Vagina (tissue), 2 donors: ENCODE measurements at regions not wholly inside any gene's neighbourhood (a gene's known extent, or its start where the extent isn't known, plus 50 kb on each side); places are given as distances from the start of the nearest gene placed in this dataset.

Experiments
- DNase-seq, 2 donors: peaks; one replicate each; pipeline ENCODE4 v3.0.0-alpha.2; 2017; ENCODE audit errors: extremely low spot score in 2 of 2
- H3K27ac ChIP-seq: fragments of 200-600 bp; sonication (generic); one replicate; pipeline ENCODE4 v1.5.1; 2019
- H3K27me3 ChIP-seq: fragments of 200-600 bp; sonication (generic); one replicate; pipeline ENCODE4 v1.5.1; 2019
- H3K36me3 ChIP-seq, 2 donors: fragments of 200-600 bp; sonication (generic); one replicate each; pipeline ENCODE4 v1.5.1; 2017 to 2019
- H3K4me1 ChIP-seq: fragments of 200-600 bp; sonication (generic); one replicate; pipeline ENCODE4 v1.5.1; 2019
- H3K4me3 ChIP-seq, 2 donors: fragments of 200-600 bp; sonication (generic); 1 replicate in 1 of 2; 2 replicates in 1 of 2; pipeline ENCODE4 v1.5.1; 2016 to 2019
- H3K9me3 ChIP-seq: fragments of 200-600 bp; sonication (generic); one replicate; pipeline ENCODE4 v1.5.1; 2019
- CTCF ChIP-seq, 3 experiments: fragments of 450-650 bp in 2 of 3; fragments of 200-600 bp in 1 of 3; sonication (generic) in 1 of 3; IDR thresholded peaks; one replicate each; pipeline ENCODE4 v1.5.1; 2017 to 2019; ENCODE audit warnings: antibody characterized with exemption in 3 of 3, mild to moderate bottlenecking in 2 of 3, moderate library complexity in 2 of 3
- POLR2A ChIP-seq, 2 donors: fragments of 450-650 bp; IDR thresholded peaks; one replicate each; pipeline ENCODE4 v1.6.1; 2017; ENCODE audit warnings: antibody characterized with exemption in 2 of 2, mild to moderate bottlenecking in 2 of 2, moderate library complexity in 2 of 2
- POLR2AphosphoS5 ChIP-seq, 2 donors: sonication (generic); formaldehyde crosslinking; IDR thresholded peaks; one replicate each; pipeline ENCODE4 v1.9.0; 2017; ENCODE audit warnings: antibody characterized with exemption in 2 of 2, mild to moderate bottlenecking in 2 of 2, low read depth in 1 of 2; ENCODE audit not compliant: insufficient read depth in 1 of 2
- intact Hi-C: fragments of 100-400 bp; cut with DNase I; formaldehyde crosslinking; loops from one replicate; pipeline ENCODE4 v1.15.1; 2023

- H3K4me1 ChIP-seq = no peaks in the 10 kb centered on the region
- intact Hi-C loops = no loop called here
- H3K36me3 ChIP-seq = no peaks in the 10 kb centered on the region
- no peak for TF ChIP-seq POLR2AphosphoS5 (IDR thresholded peaks at IDR 0.05; ENCODE audit: insufficient read depth in 1 of 2, low read depth in 1 of 2)
- no peak for TF ChIP-seq CTCF (IDR thresholded peaks at IDR 0.05)
- no peak for TF ChIP-seq POLR2A (IDR thresholded peaks at IDR 0.05)
- H3K9me3 ChIP-seq = no peaks in the 10 kb centered on the region
- no peak for DNase-seq
- H3K27ac ChIP-seq = no peak overlapping the region
- no peak overlapping the region for H3K4me3 ChIP-seq
- H3K27me3 ChIP-seq = no peaks in the 10 kb centered on the region
These were observed 615.6 kb upstream of the CDH2 start for GRCh38 chr18:28792404-28793086.

GRCh38 chr18:28791101-28791500, 614.2 kb upstream of the CDH2 start:
- Histone ChIP-seq H3K4me1 (no peaks in the 10 kb centered on the region), H3K9me3 (no peaks in the 10 kb centered on the region), H3K36me3 (no peaks in the 10 kb centered on the region), H3K27ac (no peak overlapping the region), H3K4me3 (no peak overlapping the region), H3K27me3 (no peaks in the 10 kb centered on the region)
- TF ChIP-seq CTCF (IDR thresholded peaks at IDR 0.05) (no peak), POLR2A (IDR thresholded peaks at IDR 0.05) (no peak), POLR2AphosphoS5 (IDR thresholded peaks at IDR 0.05; ENCODE audit: insufficient read depth in 1 of 2, low read depth in 1 of 2) (no peak)
- DNase-seq = no peak
- intact Hi-C loops = no loop called here

GRCh38 chr18:28789502-28789901, 612.6 kb upstream of the CDH2 start:
- no peak overlapping the region for H3K27ac ChIP-seq

GRCh38 chr18:28786926-28787325, 610.0 kb upstream of the CDH2 start:
- intact Hi-C loops = no loop called here
- Histone ChIP-seq H3K36me3 (no peaks in the 10 kb centered on the region), H3K4me1 (no peaks in the 10 kb centered on the region), H3K27me3 (no peaks in the 10 kb centered on the region), H3K9me3 (no peaks in the 10 kb centered on the region), H3K4me3 (no peak overlapping the region), H3K27ac (no peak overlapping the region)
- DNase-seq = no peak
- TF ChIP-seq POLR2A (IDR thresholded peaks at IDR 0.05) (no peak), POLR2AphosphoS5 (IDR thresholded peaks at IDR 0.05; ENCODE audit: insufficient read depth in 1 of 2, low read depth in 1 of 2) (no peak), CTCF (IDR thresholded peaks at IDR 0.05) (no peak)

More at GRCh38 chr18:28789502-28789901, 612.6 kb upstream of the CDH2 start:
- no peaks in the 10 kb centered on the region for H3K27me3 ChIP-seq
- no peak for DNase-seq
- no peaks in the 10 kb centered on the region for H3K36me3 ChIP-seq
- intact Hi-C loops = no loop called here
- H3K4me3 ChIP-seq = no peak overlapping the region
- no peaks in the 10 kb centered on the region for H3K4me1 ChIP-seq
- no peaks in the 10 kb centered on the region for H3K9me3 ChIP-seq
- TF ChIP-seq POLR2AphosphoS5 (IDR thresholded peaks at IDR 0.05; ENCODE audit: insufficient read depth in 1 of 2, low read depth in 1 of 2) (no peak), CTCF (IDR thresholded peaks at IDR 0.05) (no peak), POLR2A (IDR thresholded peaks at IDR 0.05) (no peak)

- H3K9me3 ChIP-seq = no peaks in the 10 kb centered on the region
- no peak for TF ChIP-seq POLR2A (IDR thresholded peaks at IDR 0.05)
- no peak for TF ChIP-seq POLR2AphosphoS5 (IDR thresholded peaks at IDR 0.05; ENCODE audit: insufficient read depth in 1 of 2, low read depth in 1 of 2)
- TF ChIP-seq CTCF (IDR thresholded peaks at IDR 0.05) = no peak
- no peaks in the 10 kb centered on the region for H3K27me3 ChIP-seq
- no peak for DNase-seq
- intact Hi-C loops = no loop called here
- no peaks in the 10 kb centered on the region for H3K4me1 ChIP-seq
- H3K4me3 ChIP-seq = no peak overlapping the region
- no peak overlapping the region for H3K27ac ChIP-seq
- no peaks in the 10 kb centered on the region for H3K36me3 ChIP-seq
These were observed 604.9 kb upstream of the CDH2 start for GRCh38 chr18:28781616-28782362.
